ENCODE measurements at regions not wholly inside any gene's neighbourhood (a gene's known extent, or its start where the extent isn't known, plus 50 kb on each side); places are given as distances from the start of the nearest gene placed in this dataset.

GRCh38 chr4:187208651-187209050 is 485.0 kb upstream of the FAT1 start:
- no peak overlapping the region for H3K4ac ChIP-seq (ENCODE audit: low read depth, low read length)
- H3T11ph ChIP-seq (ENCODE audit: low read length): no peak overlapping the region
- no peak overlapping the region for H3K23ac ChIP-seq (ENCODE audit: insufficient read length, low read depth, low read length)
- H2BK5ac ChIP-seq (ENCODE audit: insufficient read length, low read length): no peak overlapping the region
- H3K27ac ChIP-seq (ENCODE audit: insufficient read length, low read depth, low read length): no peak overlapping the region
- no peak overlapping the region for H3K4me2 ChIP-seq (ENCODE audit: insufficient read depth, insufficient read length, low read length)
- no peak overlapping the region for H4K5ac ChIP-seq (ENCODE audit: insufficient read length, low read depth, low read length)
- H3K23me2 ChIP-seq (ENCODE audit: insufficient read length, low read depth, low read length, poor library complexity, severe bottlenecking): no peaks in the 10 kb centered on the region
- Mint-ChIP-seq H3K36me3 (ENCODE audit: insufficient read depth in 1 of 3, low read depth in 3 of 3) (no peaks in the 10 kb centered on the region), H3K9me3 (peaks cover 0 to 2% of the 10 kb centered on the region in 2 experiments; a peak in 2 of 5 replicates), H3K27me3 (ENCODE audit: low read depth) (no peaks in the 10 kb centered on the region), H3K27ac (no peak overlapping the region), H3K4me3 (no peak overlapping the region), H3K4me1 (peaks cover 3 to 4% of the 10 kb centered on the region in 2 experiments; a peak in 2 of 4 replicates)
- no peak overlapping the region for H3K14ac ChIP-seq (ENCODE audit: insufficient read depth, low read length)
- H2BK20ac ChIP-seq (ENCODE audit: low read depth, low read length, poor library complexity, severe bottlenecking): no peak overlapping the region
- no peak overlapping the region for H4K8ac ChIP-seq (replicated peaks; ENCODE audit: insufficient read length, low read depth, low read length)
- no peak for TF ChIP-seq CTCF (conservative IDR thresholded peaks at IDR 0.05)
- H3K9me3 ChIP-seq (ENCODE audit: control insufficient read depth, low read depth, low read length): no peaks in the 10 kb centered on the region
- no peaks in the 10 kb centered on the region for H3K4me1 ChIP-seq (ENCODE audit: insufficient read depth, low read length)
- H2BK12ac ChIP-seq (ENCODE audit: insufficient read length, low read depth, low read length): no peak overlapping the region
- H3K9ac ChIP-seq (ENCODE audit: extremely low read depth, insufficient read length, low read length): no peak overlapping the region
- no peak overlapping the region for H3K56ac ChIP-seq (ENCODE audit: insufficient read length, low read depth, low read length)
- no peaks in the 10 kb centered on the region for H4K20me1 ChIP-seq (ENCODE audit: control insufficient read depth, insufficient read depth, insufficient read length)
- DNase-seq: no peak
- H3K27me3 ChIP-seq (ENCODE audit: insufficient read depth, low read length): no peaks in the 10 kb centered on the region
- H2BK15ac ChIP-seq (ENCODE audit: low read depth, low read length): no peak overlapping the region
- H3K79me1 ChIP-seq (ENCODE audit: insufficient read depth, low read depth, low read length, poor library complexity, severe bottlenecking): no peaks in the 10 kb centered on the region
- WGBS (ENCODE audit: extremely low coverage, insufficient read length, low lambda C conversion rate): no CpG with 5 or more reads among the region's 2 CpGs
- H3K79me2 ChIP-seq (ENCODE audit: insufficient read depth, low read length): no peaks in the 10 kb centered on the region
- no peak overlapping the region for H2BK120ac ChIP-seq (ENCODE audit: low read depth, low read length, poor library complexity, severe bottlenecking)
- no peak overlapping the region for H3K18ac ChIP-seq (ENCODE audit: insufficient read length, low read depth, low read length)
- H4K91ac ChIP-seq (ENCODE audit: insufficient read length, low read depth, low read length): no peak overlapping the region
- H2AFZ ChIP-seq (ENCODE audit: low read length): no peak overlapping the region
- H2AK5ac ChIP-seq (ENCODE audit: insufficient read length, low read length): no peak overlapping the region
